K562 (cell line): ENCODE measurements at regions not wholly inside any gene's neighbourhood (a gene's known extent, or its start where the extent isn't known, plus 50 kb on each side); places are given as distances from the start of the nearest gene placed in this dataset.

Experiments
- ATAC-seq: fragments of 200-7000 bp; cut with Tn5 transposase; 3 replicates; pipeline ENCODE4 v1.9.1; 2020; ENCODE audit warnings: moderate library complexity
- BruUV-seq: library from RNA; stranded (reverse); fragments of 400-500 nt; replicated peaks from 2 replicates; lab custom pipeline; 2021; lab: Mats Ljungman, UMichigan
- CTCF ChIA-PET: fragments of 300-600 bp; formaldehyde crosslinking; extraction: SDS; loops from one replicate; lab custom pipeline; 2021; ENCODE audit warnings: low intra/inter-chr PET ratio; lab: Yijun Ruan, JAX
- POLR2A ChIA-PET: fragments of 300-600, 350-650 bp; sonication (Branson Sonifier 250); formaldehyde crosslinking; extraction: SDS; loops from one replicate; lab custom pipeline; 2021; ENCODE audit warnings: antibody characterized with exemption, inconsistent platforms; lab: Yijun Ruan, JAX
- DNase-seq, 4 experiments: peaks; one replicate each; pipeline versions ENCODE4 v3.0.0 to v3.0.0-alpha.2; 2011 to 2018; ENCODE audit warnings: low spot score in 3 of 4, mixed read lengths in 3 of 4; ENCODE audit errors: extremely low read depth in 1 of 4
- FAIRE-seq: peaks from 2 replicates; lab custom pipeline; 2011; peaks lifted over from hg19 to GRCh38; lab: Jason Lieb, UNC
- H2AFZ ChIP-seq: 2 replicates; pipeline ENCODE4 v1.6.0; 2011; ENCODE audit warnings: low read depth, low read length, control low read depth, inconsistent platforms
- H3K27ac ChIP-seq: fragments of 200-600 bp; 3 replicates; pipeline ENCODE4 v1.8.0; 2011; ENCODE audit warnings: low read depth, mild to moderate bottlenecking, control low read depth, inconsistent platforms, low read length, moderate library complexity, mixed read lengths; ENCODE audit errors: extremely low read depth
- H3K27me3 ChIP-seq, 2 experiments: fragments of 300-600 bp in 1 of 2; 2 replicates in 1 of 2; 3 replicates in 1 of 2; pipeline versions ENCODE4 v1.6.0 to v1.8.0; 2011; ENCODE audit warnings: inconsistent platforms in 2 of 2, low read length in 2 of 2, mild to moderate bottlenecking in 1 of 2, mixed read lengths in 1 of 2, moderate library complexity in 1 of 2; ENCODE audit not compliant: control insufficient read depth in 2 of 2, insufficient read depth in 2 of 2
- H3K36me3 ChIP-seq: fragments of 300-600 bp; 3 replicates; pipeline ENCODE4 v1.8.0; 2011; ENCODE audit warnings: mild to moderate bottlenecking, low read length, inconsistent platforms; ENCODE audit not compliant: control insufficient read depth, insufficient read depth
- H3K4me1 ChIP-seq, 2 experiments: fragments of 200-600 bp in 1 of 2; replicated peaks in 1 of 2; 2 replicates in 1 of 2; 3 replicates in 1 of 2; pipeline versions ENCODE4 v1.5.1 to v1.8.0; 2011; ENCODE audit warnings: inconsistent platforms in 2 of 2, low read length in 2 of 2, mild to moderate bottlenecking in 1 of 2, mixed read lengths in 1 of 2, moderate library complexity in 1 of 2; ENCODE audit not compliant: control insufficient read depth in 2 of 2, insufficient read depth in 2 of 2
- H3K4me2 ChIP-seq: 2 replicates; pipeline ENCODE4 v1.6.1; 2011; ENCODE audit warnings: low read length, control low read depth, inconsistent platforms, mixed read lengths; ENCODE audit not compliant: insufficient read depth
- H3K4me3 ChIP-seq: fragments of 200-600 bp; sonication (generic), shearing (Covaris generic); 2 replicates; pipeline ENCODE4 v1.5.1; 2016; ENCODE audit warnings: control low read depth, inconsistent platforms
- H3K79me2 ChIP-seq: fragments of 200-600 bp; 3 replicates; pipeline ENCODE4 v1.8.0; 2011; ENCODE audit warnings: low read length, inconsistent platforms; ENCODE audit not compliant: control insufficient read depth, insufficient read depth
- H3K9ac ChIP-seq, 2 experiments: 2 replicates each; pipeline versions ENCODE4 v1.6.0 to v1.6.1; 2011; ENCODE audit warnings: low read depth in 2 of 2, low read length in 2 of 2, control low read depth in 1 of 2, inconsistent platforms in 1 of 2, mild to moderate bottlenecking in 1 of 2, mixed read lengths in 1 of 2; ENCODE audit not compliant: insufficient read depth in 1 of 2
- H3K9me1 ChIP-seq: one replicate; pipeline ENCODE4 v1.6.0; 2011; ENCODE audit warnings: inconsistent platforms, mild to moderate bottlenecking, low read length, moderate library complexity; ENCODE audit not compliant: control insufficient read depth, insufficient read depth
- H3K9me3 ChIP-seq: replicated peaks from 2 replicates; pipeline ENCODE4 v1.5.1; 2011; ENCODE audit warnings: low read depth, low read length, inconsistent platforms; ENCODE audit not compliant: control insufficient read depth, insufficient read depth
- H4K20me1 ChIP-seq: replicated peaks from 2 replicates; pipeline ENCODE4 v1.6.1; 2011; ENCODE audit warnings: low read length, inconsistent platforms, mixed read lengths; ENCODE audit not compliant: control insufficient read depth, insufficient read depth
- ARID1B ChIP-seq: fragments of 450-650 bp; IDR thresholded peaks from 2 replicates; pipeline ENCODE4 v1.6.1; 2016; ENCODE audit warnings: antibody characterized with exemption, mild to moderate bottlenecking, inconsistent platforms
- ATF6 ChIP-seq: sonication (generic); formaldehyde crosslinking; IDR thresholded peaks from 2 replicates; pipeline ENCODE4 v1.4.0; 2020; ENCODE audit warnings: mild to moderate bottlenecking, missing genetic modification reagents
- CBFA2T3 ChIP-seq: fragments of 450-650 bp; IDR thresholded peaks from 2 replicates; pipeline ENCODE4 v1.6.1; 2017
- CBX8 ChIP-seq: fragments of 200-600 bp; sonication (generic); IDR thresholded peaks from 2 replicates; pipeline ENCODE4 v1.6.1; 2012; ENCODE audit warnings: borderline replicate concordance, mixed run types, low read depth, mild to moderate bottlenecking, moderate library complexity, mixed read lengths, low read length, control low read depth, inconsistent platforms; ENCODE audit not compliant: poor library complexity, severe bottlenecking; ENCODE audit errors: extremely low read depth
- EGR1 ChIP-seq: fragments of 450-650 bp; conservative IDR thresholded peaks from 2 replicates; pipeline ENCODE4 v1.6.1; 2017; ENCODE audit warnings: mild to moderate bottlenecking
- EP300 ChIP-seq: IDR thresholded peaks from 2 replicates; pipeline ENCODE4 v1.6.1; 2012; ENCODE audit warnings: low read length, improper control_type of control experiment
- KLF10 ChIP-seq: fragments of 250-450 bp; sonication (Bioruptor Pico); IDR thresholded peaks from 2 replicates; pipeline ENCODE4 v1.6.1; 2021; ENCODE audit warnings: matching md5 sums
- KLF13 ChIP-seq: fragments of 450-650 bp; IDR thresholded peaks from 2 replicates; pipeline ENCODE4 v1.6.1; 2016; ENCODE audit warnings: missing genetic modification characterization, low read depth, mild to moderate bottlenecking, missing compliant biosample characterization, moderate library complexity, borderline replicate concordance
- LCOR ChIP-seq: sonication (generic); formaldehyde crosslinking; IDR thresholded peaks from 2 replicates; pipeline ENCODE4 v1.8.0; 2022; ENCODE audit warnings: mild to moderate bottlenecking, missing genetic modification reagents
- NFIC ChIP-seq: fragments of 450-650 bp; IDR thresholded peaks from 2 replicates; pipeline ENCODE4 v1.6.1; 2017; ENCODE audit warnings: mild to moderate bottlenecking, inconsistent platforms
- NR3C1 ChIP-seq: sonication (generic); formaldehyde crosslinking; IDR thresholded peaks from 2 replicates; pipeline ENCODE4 v1.8.1; 2022; ENCODE audit warnings: missing genetic modification reagents
- RBM22 ChIP-seq: fragments of 200-400 bp; formaldehyde crosslinking; IDR thresholded peaks from 2 replicates; pipeline ENCODE4 v1.6.1; 2018; ENCODE audit warnings: low read length, low read depth; ENCODE audit not compliant: poor library complexity, severe bottlenecking
- SETDB1 ChIP-seq: IDR thresholded peaks from one replicate; pipeline ENCODE4 v1.6.1; 2012; ENCODE audit warnings: low read length, control low read depth, inconsistent platforms
- TAF1 ChIP-seq: IDR thresholded peaks from 2 replicates; pipeline ENCODE4 v1.6.1; 2011; ENCODE audit warnings: mild to moderate bottlenecking, low read length, moderate library complexity; ENCODE audit not compliant: insufficient read depth, control insufficient read depth, severe bottlenecking; ENCODE audit errors: extremely low read depth
- TEAD4 ChIP-seq, 2 experiments: sonication (generic) in 1 of 2; formaldehyde crosslinking in 1 of 2; IDR thresholded peaks; 2 replicates each; pipeline versions ENCODE4 v1.6.1 to v1.8.0; 2012 to 2022; ENCODE audit warnings: borderline replicate concordance in 1 of 2, inconsistent platforms in 1 of 2, low read length in 1 of 2, mild to moderate bottlenecking in 1 of 2, missing genetic modification reagents in 1 of 2
- ZBED1 ChIP-seq: IDR thresholded peaks from 2 replicates; pipeline ENCODE4 v1.6.1; 2014
- ZBTB17 ChIP-seq: fragments of 450-650 bp; formaldehyde crosslinking; IDR thresholded peaks from 2 replicates; pipeline ENCODE4 v1.4.0; 2020; ENCODE audit warnings: mild to moderate bottlenecking
- ZNF124 ChIP-seq: sonication (generic); formaldehyde crosslinking; IDR thresholded peaks from 2 replicates; pipeline ENCODE4 v1.8.1; 2022; ENCODE audit warnings: missing genetic modification reagents
- WGBS: fragments of 100-300 bp; shearing (Covaris generic); methylation state at CpG from one replicate; pipeline ENCODE4 v1.1.6; 2016; ENCODE audit warnings: low coverage, mixed read lengths; ENCODE audit not compliant: insufficient coverage; ENCODE audit errors: missing lambda C conversion rate; 5-methylcytosine and 5-hydroxymethylcytosine counted together
- in situ Hi-C: fragments of 300-500 bp; cut with MboI; formaldehyde crosslinking; loops from 4 replicates; pipeline ENCODE4 v1.15.0; 2018; ENCODE audit warnings: inconsistent platforms, mixed read lengths
- intact Hi-C: fragments of 100-400 bp; cut with micrococcal nuclease; formaldehyde crosslinking; loops from 2 replicates; pipeline ENCODE4 v1.14.2; 2022
- TF ChIP-seq, protein P1 (sequence below): fragments of 450-650 bp; IDR thresholded peaks from 2 replicates; pipeline ENCODE4 v1.6.1; 2016; ENCODE audit warnings: missing biosample characterization, missing genetic modification characterization

DNA sequence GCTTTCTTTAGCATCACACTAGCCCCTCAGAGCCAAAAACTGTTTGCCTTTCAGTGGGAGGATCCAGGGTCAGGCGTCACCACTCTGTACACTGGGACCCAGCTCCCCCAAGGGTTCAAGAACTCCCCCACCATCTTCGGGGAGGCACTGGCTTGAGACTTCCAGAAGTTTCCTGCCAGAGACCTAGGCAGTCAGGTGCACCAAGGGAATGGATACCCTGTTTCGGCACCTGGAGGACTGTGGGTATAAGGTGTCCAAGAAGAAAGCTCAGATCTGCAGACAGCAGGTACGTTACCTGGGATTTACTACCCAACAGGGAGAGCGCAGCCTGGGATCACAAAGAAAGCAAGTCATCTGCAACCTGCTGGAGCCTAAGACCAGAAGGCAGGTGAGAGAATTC lies 603.0 kb downstream of the UQCRFS1 start (continued):
- TF ChIP-seq RBM22: no peak
- TF ChIP-seq SETDB1: no peak
- no peak for TF ChIP-seq LCOR (CRISPR knock-in tag)
- TF ChIP-seq, protein P1, sequence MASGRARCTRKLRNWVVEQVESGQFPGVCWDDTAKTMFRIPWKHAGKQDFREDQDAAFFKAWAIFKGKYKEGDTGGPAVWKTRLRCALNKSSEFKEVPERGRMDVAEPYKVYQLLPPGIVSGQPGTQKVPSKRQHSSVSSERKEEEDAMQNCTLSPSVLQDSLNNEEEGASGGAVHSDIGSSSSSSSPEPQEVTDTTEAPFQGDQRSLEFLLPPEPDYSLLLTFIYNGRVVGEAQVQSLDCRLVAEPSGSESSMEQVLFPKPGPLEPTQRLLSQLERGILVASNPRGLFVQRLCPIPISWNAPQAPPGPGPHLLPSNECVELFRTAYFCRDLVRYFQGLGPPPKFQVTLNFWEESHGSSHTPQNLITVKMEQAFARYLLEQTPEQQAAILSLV (tag): no peak
- no peak for TF ChIP-seq CBX8

GRCh38 chr19:28609091-28609755 lies 603.7 kb downstream of the UQCRFS1 start:
- POLR2A ChIA-PET: interaction anchor here (0.7 to 1.5 kb wide), 5 partner anchors 67 to 104 kb away, joined by 3 to 5 read pairs (median 3); no protein-coding TSS in a partner anchor
- Histone ChIP-seq H3K9me1 (no peaks in the 10 kb centered on the region), H3K27me3 (no peaks in the 10 kb centered on the region), H3K4me1 (peaks cover 3 to 22% of the 10 kb centered on the region in 2 experiments; a peak in 3 of 5 replicates), H3K9me3 (peaks cover 31% of the 10 kb centered on the region), H3K9ac (peak overlapping the region; percentile 89 to 98; a peak in 3 of 4 replicates), H3K79me2 (peaks cover 84% of the 10 kb centered on the region), H3K27ac (peak overlapping the region; percentile 99), H3K4me3 (peak overlapping the region; percentile 86), H4K20me1 (no peaks in the 10 kb centered on the region), H2AFZ (no peak overlapping the region), H3K4me2 (peak overlapping the region; percentile 98), H3K36me3 (peaks cover 76% of the 10 kb centered on the region)
- FAIRE-seq (peak; percentile 63), DNase-seq (peak; percentile 33 to 76 (median 34)), ATAC-seq (peak; percentile 12)
- intact Hi-C loops: no loop called here
- CTCF ChIA-PET: no interaction called here
- BruUV-seq: no TSS peak
- in situ Hi-C loops: loop anchor here (5.0 kb wide), 1 partner anchor 67 kb away; no protein-coding TSS in a partner anchor
- 0% methylated on average over 8 of the region's 8 CpGs for WGBS
- TF ChIP-seq CBFA2T3 (peak; percentile 73), TEAD4 (IDR thresholded peaks at IDR 0.05; ENCODE audit: low read length) (peak; percentile 61; the same call in 1 of the 2 replicates), TEAD4 (CRISPR knock-in tag; IDR thresholded peaks at IDR 0.05; ENCODE audit: borderline replicate concordance) (no peak), KLF10 (CRISPR knock-in tag) (0 out of 2 replicates have a peak, but pooled peaks have one; percentile 12), ATF6 (CRISPR knock-in tag) (0 out of 2 replicates have a peak, but pooled peaks have one; percentile 3), EP300 (peak; percentile 71; the same call in 1 of the 2 replicates), NFIC (peak; percentile 70), TAF1 (peak; percentile 2), ZNF124 (CRISPR knock-in tag) (no peak), EGR1 (peak; percentile 66), ZBED1 (no peak), ARID1B (peak; percentile 62), NR3C1 (CRISPR knock-in tag) (no peak), KLF13 (tag) (no peak), ZBTB17 (no peak)
